Uterus (tissue), 3 donors: ENCODE measurements at regions not wholly inside any gene's neighbourhood (a gene's known extent, or its start where the extent isn't known, plus 50 kb on each side); places are given as distances from the start of the nearest gene placed in this dataset.

ENCODE experiments used
- DNase-seq, 2 donors: peaks; one replicate each; pipeline ENCODE4 v3.0.0-alpha.2; 2019 to 2020
- H3K27ac ChIP-seq, 2 donors: fragments of 200-600 bp; sonication (generic); 1 replicate in 1 of 2; 2 replicates in 1 of 2; pipeline ENCODE4 v1.5.1; 2016 to 2018
- H3K27me3 ChIP-seq, 2 donors: fragments of 200-600 bp; sonication (generic); one replicate each; pipeline ENCODE4 v1.5.1; 2018 to 2019; ENCODE audit warnings: control low read depth in 1 of 2
- H3K36me3 ChIP-seq, 2 donors: fragments of 200-600 bp; sonication (generic); one replicate each; pipeline ENCODE4 v1.5.1; 2019; ENCODE audit warnings: control low read depth in 1 of 2
- H3K4me1 ChIP-seq, 2 donors: fragments of 200-600 bp; sonication (generic); one replicate each; pipeline ENCODE4 v1.5.1; 2018 to 2019; ENCODE audit warnings: control low read depth in 1 of 2
- H3K4me3 ChIP-seq, 2 donors: fragments of 200-600 bp; sonication (generic); 1 replicate in 1 of 2; 2 replicates in 1 of 2; pipeline ENCODE4 v1.5.1; 2018 to 2019; ENCODE audit warnings: mild to moderate bottlenecking in 1 of 2
- H3K9me3 ChIP-seq, 2 donors: fragments of 200-600 bp; sonication (generic); one replicate each; pipeline ENCODE4 v1.5.1; 2019; ENCODE audit warnings: control low read depth in 1 of 2
- CTCF ChIP-seq, 4 experiments: fragments of 200-600 bp in 2 of 4; fragments of 450-650 bp in 2 of 4; sonication (generic) in 2 of 4; IDR thresholded peaks; one replicate each; pipeline ENCODE4 v1.5.1; 2016 to 2019; ENCODE audit warnings: antibody characterized with exemption in 4 of 4, mild to moderate bottlenecking in 2 of 4, moderate library complexity in 1 of 4
- POLR2A ChIP-seq, 2 donors: fragments of 450-650 bp; IDR thresholded peaks; one replicate each; pipeline ENCODE4 v1.6.1; 2016; ENCODE audit warnings: antibody characterized with exemption in 2 of 2, mild to moderate bottlenecking in 1 of 2, moderate library complexity in 1 of 2
- intact Hi-C: fragments of 100-400 bp; cut with DNase I; formaldehyde crosslinking; loops from one replicate; pipeline ENCODE4 v1.15.1; 2023; ENCODE audit warnings: low total_unique reads
- donor health status: DM: yes; HTN: yes; CAD: no.

GRCh38 chr12:124459852-124460645 is 107.4 kb downstream of the NCOR2 start:
- Histone ChIP-seq H3K36me3 (no peaks in the 10 kb centered on the region), H3K4me1 (peaks cover 7 to 24% of the 10 kb centered on the region in 2 donors), H3K27me3 (no peaks in the 10 kb centered on the region), H3K27ac (peak overlapping the region in 1 of 2 donors; percentile 29), H3K4me3 (no peak overlapping the region), H3K9me3 (no peaks in the 10 kb centered on the region)
- intact Hi-C loops: no loop called here
- no peak for DNase-seq
- TF ChIP-seq POLR2A (IDR thresholded peaks at IDR 0.05) (no peak), CTCF (IDR thresholded peaks at IDR 0.05) (no peak)

GRCh38 chr12:124458992-124459851 is 108.2 kb downstream of the NCOR2 start:
- peak overlapping the region; percentile 94 for H3K27ac ChIP-seq
- no peaks in the 10 kb centered on the region for H3K36me3 ChIP-seq
- DNase-seq: no peak
- no peak overlapping the region for H3K4me3 ChIP-seq
- H3K4me1 ChIP-seq: peaks cover 8 to 30% of the 10 kb centered on the region in 2 donors
- H3K9me3 ChIP-seq: no peaks in the 10 kb centered on the region
- no peaks in the 10 kb centered on the region for H3K27me3 ChIP-seq
- intact Hi-C loops: no loop called here
- no peak for TF ChIP-seq CTCF (IDR thresholded peaks at IDR 0.05)
- TF ChIP-seq POLR2A (IDR thresholded peaks at IDR 0.05): no peak

GRCh38 chr12:124458220-124458991 is 109.0 kb downstream of the NCOR2 start:
- DNase-seq: no peak
- intact Hi-C loops: no loop called here
- Histone ChIP-seq H3K27ac (peak overlapping the region; percentile 94), H3K9me3 (no peaks in the 10 kb centered on the region), H3K4me1 (peaks cover 12 to 38% of the 10 kb centered on the region in 2 donors), H3K36me3 (no peaks in the 10 kb centered on the region), H3K27me3 (no peaks in the 10 kb centered on the region), H3K4me3 (no peak overlapping the region)
- no peak for TF ChIP-seq POLR2A (IDR thresholded peaks at IDR 0.05)
- TF ChIP-seq CTCF (IDR thresholded peaks at IDR 0.05): no peak

GRCh38 chr12:124457287-124458219 is 109.9 kb downstream of the NCOR2 start:
- intact Hi-C loops: no loop called here
- Histone ChIP-seq H3K36me3 (no peaks in the 10 kb centered on the region), H3K9me3 (no peaks in the 10 kb centered on the region), H3K4me1 (peaks cover 12 to 46% of the 10 kb centered on the region in 2 donors), H3K27me3 (no peaks in the 10 kb centered on the region), H3K27ac (peak overlapping the region; percentile 94), H3K4me3 (peak overlapping the region; percentile 33)
- TF ChIP-seq POLR2A (IDR thresholded peaks at IDR 0.05) (peak; percentile 16 to 33), CTCF (IDR thresholded peaks at IDR 0.05) (peak in 1 of 4 experiments; percentile 9)
- peak; percentile 84 to 92 for DNase-seq
